GM12891 (cell line): ENCODE measurements at regions not wholly inside any gene's neighbourhood (a gene's known extent, or its start where the extent isn't known, plus 50 kb on each side); places are given as distances from the start of the nearest gene placed in this dataset.

ENCODE experiments used
- POLR2A ChIP-seq: IDR thresholded peaks from 2 replicates; pipeline ENCODE4 v1.6.1; 2011; ENCODE audit warnings: low read depth, low read length, control low read depth
- POLR2AphosphoS5 ChIP-seq: IDR thresholded peaks from 2 replicates; pipeline ENCODE4 v1.6.1; 2011; ENCODE audit warnings: low read depth, low read length, control low read depth
- SPI1 ChIP-seq: IDR thresholded peaks from 2 replicates; pipeline ENCODE4 v1.6.1; 2011; ENCODE audit warnings: low read depth, low read length, control low read depth
- TAF1 ChIP-seq: IDR thresholded peaks from 2 replicates; pipeline ENCODE4 v1.6.1; 2011; ENCODE audit warnings: low read depth, low read length, control low read depth

DNA sequence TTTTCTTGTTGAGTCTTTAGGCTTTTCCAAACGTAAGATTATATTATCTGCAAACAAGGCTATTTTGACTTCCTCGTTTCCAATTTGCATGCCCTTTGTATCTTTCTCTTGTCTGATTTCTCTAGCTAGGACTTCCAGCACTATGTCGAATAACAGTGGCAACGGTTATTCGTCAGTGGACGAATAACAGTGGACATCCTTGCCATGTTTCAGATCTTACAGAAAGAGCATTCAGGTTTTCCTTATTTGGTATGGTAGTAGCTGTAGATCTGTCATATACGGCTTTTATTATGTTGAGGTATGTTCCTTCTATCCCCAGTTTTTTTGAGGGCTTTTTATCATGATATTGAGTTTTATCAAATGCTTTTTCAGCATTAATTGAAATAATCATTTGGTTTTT is 634.6 kb upstream of the ADGRL3 start:
- no peak for TF ChIP-seq POLR2A
- TF ChIP-seq POLR2AphosphoS5 = no peak
- TF ChIP-seq SPI1 = no peak
- TF ChIP-seq TAF1 = no peak
